ENCODE measurements at regions not wholly inside any gene's neighbourhood (a gene's known extent, or its start where the extent isn't known, plus 50 kb on each side); places are given as distances from the start of the nearest gene placed in this dataset.

GRCh38 chr14:71662291-71662790, 269.9 kb upstream of the RGS6 start:
- ATAC-seq (no peak), DNase-seq (ENCODE audit: low spot score) (no peak)
- Mint-ChIP-seq H3K4me1 (peaks cover 55% of the 10 kb centered on the region), H3K27me3 (ENCODE audit: insufficient read depth, low read depth, poor library complexity) (peaks cover 5% of the 10 kb centered on the region), H3K4me3 (no peak overlapping the region), H3K9me3 (no peaks in the 10 kb centered on the region), H3K36me3 (ENCODE audit: low read depth) (peaks cover 4% of the 10 kb centered on the region; the same call in 2 of the 3 replicates), H3K27ac (no peak overlapping the region)
- peaks cover 39% of the 10 kb centered on the region for H3K4me1 ChIP-seq (ENCODE audit: insufficient read depth)
- no peaks in the 10 kb centered on the region for H3K27me3 ChIP-seq (ENCODE audit: insufficient read depth)
- no peak overlapping the region for H3K27ac ChIP-seq (ENCODE audit: low read depth)
- H4K20me1 ChIP-seq (replicated peaks; ENCODE audit: insufficient read depth): no peaks in the 10 kb centered on the region
- H3K9me2 ChIP-seq (ENCODE audit: insufficient read depth): no peaks in the 10 kb centered on the region
- H3F3A ChIP-seq (replicated peaks; ENCODE audit: low read depth): no peaks in the 10 kb centered on the region
- H3K4me2 ChIP-seq: no peak overlapping the region
- H3K36me3 ChIP-seq (ENCODE audit: insufficient read depth): no peaks in the 10 kb centered on the region
- TF ChIP-seq CREB1 (CRISPR knock-in tag; IDR thresholded peaks at IDR 0.05; ENCODE audit: low read depth) (no peak), CTCF (conservative IDR thresholded peaks at IDR 0.05; ENCODE audit: low read depth in 2 of 2) (no peak), REST (IDR thresholded peaks at IDR 0.05; ENCODE audit: unreplicated experiment) (no peak), ZNF462 (CRISPR knock-in tag; IDR thresholded peaks at IDR 0.05) (no peak), NANOG (IDR thresholded peaks at IDR 0.05; ENCODE audit: borderline replicate concordance) (no peak), ZNF114 (CRISPR knock-in tag; IDR thresholded peaks at IDR 0.05) (no peak), ETS1 (IDR thresholded peaks at IDR 0.05) (no peak)
- no peaks in the 10 kb centered on the region for H3K79me2 ChIP-seq (replicated peaks; ENCODE audit: insufficient read depth)
- H2AFZ ChIP-seq: no peak overlapping the region
- H3K4me3 ChIP-seq: no peak overlapping the region

Data from GM23338 (cell line).